GM21447 (cell line): ENCODE measurements at regions not wholly inside any gene's neighbourhood (a gene's known extent, or its start where the extent isn't known, plus 50 kb on each side); places are given as distances from the start of the nearest gene placed in this dataset.
A peak's percentile ranks its signal among the peaks of the same experiment; 100 is the strongest.
"Not testable (repeated sequence)": the region's sequence is repeated elsewhere in the genome, so short reads cannot be mapped to it uniquely, and the experiment has no call there.

ENCODE experiments used
- ATAC-seq: cut with Tn5 transposase; IDR thresholded peaks from one replicate; pipeline ENCODE4 v1.9.1; 2021; ENCODE audit not compliant: unreplicated experiment

DNA sequence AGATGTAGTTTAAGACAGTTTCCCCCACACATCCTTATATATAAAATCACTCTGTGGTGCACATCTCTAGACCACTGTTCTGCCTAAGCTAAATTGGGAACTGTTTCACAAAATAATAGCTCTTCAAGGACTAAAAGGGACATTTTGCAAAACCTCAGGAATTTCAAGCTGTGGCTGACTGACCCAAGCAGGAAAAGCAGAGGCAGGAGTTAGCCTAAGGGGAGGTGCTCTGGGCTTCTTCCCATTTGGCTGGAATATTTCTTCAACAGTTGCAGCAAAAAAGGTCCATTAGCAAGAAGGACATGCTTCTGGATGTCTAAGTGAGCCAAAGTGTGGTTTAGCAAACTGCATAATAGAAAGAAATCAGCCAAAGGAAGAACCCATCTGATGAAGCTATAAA, 551.2 kb upstream of the ANKRD30A start:
- no peak for ATAC-seq

DNA sequence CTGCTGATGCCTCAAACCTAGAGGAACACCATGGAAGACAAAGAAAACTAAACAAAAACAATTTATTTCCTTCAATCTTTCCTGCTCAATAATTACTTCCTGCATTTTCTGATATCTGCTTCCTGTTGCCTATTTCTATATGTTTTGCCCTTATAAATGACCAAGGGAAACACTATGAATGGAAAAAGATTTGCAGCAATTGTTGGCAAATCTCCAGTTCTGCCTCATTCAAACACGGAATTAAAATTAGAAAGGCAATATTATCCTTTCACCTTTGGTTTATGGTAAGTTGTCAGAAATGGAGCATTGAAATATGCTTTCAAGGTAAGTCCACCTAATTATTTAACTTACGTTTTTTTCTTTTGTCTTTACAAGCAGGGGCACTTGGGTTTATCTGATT, 552.2 kb upstream of the ANKRD30A start:
- ATAC-seq: no peak

DNA sequence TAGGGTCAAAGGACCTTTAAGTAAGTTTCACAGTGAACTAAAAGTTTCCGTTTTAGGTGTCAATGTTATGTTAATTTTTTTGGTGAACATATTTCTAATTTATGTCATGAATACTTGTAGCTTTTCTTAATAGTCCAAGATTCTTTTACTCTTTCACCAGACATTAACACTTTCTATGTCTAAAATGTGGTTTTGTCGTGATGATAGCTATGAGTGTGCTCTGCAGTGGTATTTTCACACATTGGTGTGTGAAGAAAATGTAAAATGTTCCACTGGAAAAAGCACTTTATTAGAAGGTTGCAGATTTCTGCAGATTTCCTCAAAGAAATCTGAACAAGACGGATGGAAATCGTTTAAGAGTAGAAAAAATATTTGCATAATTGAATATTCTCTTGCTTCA, 561.0 kb upstream of the ANKRD30A start:
- ATAC-seq: no peak

DNA sequence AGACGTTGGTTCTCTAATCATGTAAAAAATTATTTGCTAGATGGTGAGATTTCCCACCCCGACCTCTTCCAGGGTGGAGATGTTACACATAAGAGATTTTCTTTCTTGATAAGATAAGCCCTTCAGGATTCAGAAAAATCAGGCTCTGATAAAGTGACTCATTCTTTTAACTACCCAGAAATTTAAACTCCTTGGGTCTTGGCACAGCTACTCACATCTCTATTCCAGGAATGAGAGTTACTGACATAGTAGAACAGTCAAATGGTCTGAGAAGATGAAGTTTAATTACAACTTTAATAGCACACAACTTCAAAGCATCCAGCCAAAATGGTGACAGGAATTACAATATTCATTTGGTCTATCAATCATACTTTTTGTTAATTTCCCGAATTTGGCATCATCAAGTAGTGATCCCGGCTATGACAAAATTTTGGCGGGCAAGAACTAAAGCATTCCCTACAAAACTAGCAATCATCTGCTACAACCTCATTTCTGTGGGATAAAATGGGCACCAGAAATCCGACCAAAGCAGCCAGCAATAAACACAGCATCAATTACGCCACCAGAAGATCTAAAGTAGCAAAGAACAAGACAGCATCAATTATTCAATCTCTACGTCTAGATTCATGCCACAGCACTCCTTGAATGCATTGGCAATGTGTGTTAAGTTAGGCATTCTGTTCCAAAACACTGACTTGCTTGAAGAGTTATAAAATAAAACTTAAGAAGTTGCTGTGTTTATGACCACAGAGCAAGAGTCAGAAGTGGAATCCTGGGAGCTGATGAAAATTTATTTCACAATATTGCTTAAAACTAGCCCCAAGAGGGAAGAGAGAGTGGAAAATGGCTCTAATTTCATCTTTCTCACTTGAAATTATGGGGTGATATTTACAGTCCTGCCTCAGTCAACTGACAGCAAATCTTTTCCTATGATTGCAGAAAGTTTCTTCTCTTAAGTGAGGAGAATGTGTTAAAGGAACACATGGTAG, 565.7 kb upstream of the ANKRD30A start:
- ATAC-seq: no peak

DNA sequence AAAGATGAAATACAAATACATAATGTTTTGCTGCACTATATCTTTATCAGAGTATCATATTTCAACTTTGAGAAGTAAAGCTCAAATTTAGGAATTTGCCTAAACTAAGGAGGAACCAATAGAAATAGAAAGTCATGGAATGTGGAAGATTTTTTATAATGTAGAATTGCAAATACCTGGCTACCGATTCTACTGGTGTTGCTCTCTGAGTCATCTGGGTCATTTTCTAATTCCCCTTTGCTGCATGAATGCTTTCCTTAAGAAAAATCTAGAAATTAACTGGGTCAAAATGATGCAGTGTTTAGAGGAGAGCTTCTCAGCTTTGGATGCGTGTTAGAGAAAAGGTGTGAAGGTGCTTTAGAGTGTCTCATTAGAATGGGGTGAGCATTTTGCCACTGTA, 568.9 kb upstream of the ANKRD30A start:
- ATAC-seq: no peak

DNA sequence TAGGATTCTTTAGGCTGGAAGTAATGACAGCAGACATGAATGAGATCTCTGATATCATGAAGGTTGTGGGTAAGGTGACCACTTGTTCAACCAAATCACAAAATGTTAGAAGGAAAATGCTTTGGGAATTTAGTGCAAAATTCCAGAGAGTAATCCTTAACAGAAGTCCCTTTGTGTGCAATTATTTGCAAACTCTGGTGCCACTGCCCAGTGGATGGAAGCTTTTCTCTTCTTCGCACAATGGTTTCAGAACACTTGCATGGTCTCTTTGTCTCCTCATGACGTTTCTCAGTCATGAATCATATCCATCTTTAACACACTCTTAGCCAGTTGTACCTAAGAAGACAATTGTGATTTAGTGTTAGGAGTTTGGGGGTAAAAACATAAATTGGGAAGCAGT, 570.4 kb upstream of the ANKRD30A start:
- ATAC-seq: no peak

DNA sequence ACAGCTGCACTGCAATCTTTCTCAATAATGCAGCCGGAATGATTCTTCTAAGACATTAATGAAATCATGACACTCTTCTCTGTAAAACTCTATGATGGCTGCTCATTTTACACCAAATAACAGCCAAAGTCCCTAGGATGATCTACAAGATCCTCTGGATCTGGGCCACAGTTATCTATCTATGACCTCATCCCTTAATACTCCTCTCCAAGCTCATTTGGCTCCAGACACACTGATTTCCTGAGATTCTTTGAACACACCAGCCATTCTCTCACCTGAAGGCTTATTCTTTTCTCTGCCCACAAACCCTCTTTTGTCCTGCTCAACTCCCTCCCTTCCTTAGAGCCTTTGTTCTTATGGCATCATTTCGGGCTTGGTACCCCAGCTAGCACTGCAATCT, 577.4 kb upstream of the ANKRD30A start:
- no peak for ATAC-seq

DNA sequence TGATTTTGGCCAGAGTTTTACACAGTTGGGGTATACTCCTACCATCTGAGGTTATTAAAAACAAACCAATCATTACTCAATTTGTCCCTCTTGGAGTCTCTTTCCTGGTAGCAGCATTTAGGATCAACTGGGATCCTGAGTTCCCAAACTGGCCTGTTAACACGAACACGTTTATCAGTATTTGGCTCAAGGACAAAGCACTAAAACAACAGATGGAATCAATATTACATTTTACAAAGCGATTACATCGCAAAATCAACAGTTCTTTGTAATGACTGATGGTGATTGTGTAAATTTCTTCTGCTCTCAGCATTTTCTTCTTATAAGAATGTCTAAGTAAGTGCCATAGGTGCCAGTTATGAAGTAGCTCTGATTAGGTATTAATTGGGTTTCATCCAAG, 582.9 kb upstream of the ANKRD30A start:
- ATAC-seq: no peak

DNA sequence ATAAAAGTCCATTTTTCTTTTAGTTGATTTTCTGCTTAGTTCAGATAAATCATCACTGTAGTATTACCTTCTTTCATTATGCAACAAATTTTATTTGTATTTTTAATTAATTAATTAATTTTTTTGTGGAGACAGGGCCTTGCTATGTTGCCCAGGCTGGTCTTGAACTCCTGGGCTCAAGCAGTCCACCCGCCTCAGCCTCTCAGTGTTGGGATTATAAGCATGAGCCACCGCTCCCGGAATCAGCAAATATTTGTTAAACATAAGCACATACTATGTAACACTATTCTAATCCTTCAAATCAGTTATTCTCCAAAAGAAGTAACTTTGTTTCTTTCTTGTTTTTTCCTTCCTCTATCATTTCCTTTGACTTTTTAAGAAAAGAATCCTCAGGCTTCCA, 584.8 kb upstream of the ANKRD30A start:
- no peak for ATAC-seq

DNA sequence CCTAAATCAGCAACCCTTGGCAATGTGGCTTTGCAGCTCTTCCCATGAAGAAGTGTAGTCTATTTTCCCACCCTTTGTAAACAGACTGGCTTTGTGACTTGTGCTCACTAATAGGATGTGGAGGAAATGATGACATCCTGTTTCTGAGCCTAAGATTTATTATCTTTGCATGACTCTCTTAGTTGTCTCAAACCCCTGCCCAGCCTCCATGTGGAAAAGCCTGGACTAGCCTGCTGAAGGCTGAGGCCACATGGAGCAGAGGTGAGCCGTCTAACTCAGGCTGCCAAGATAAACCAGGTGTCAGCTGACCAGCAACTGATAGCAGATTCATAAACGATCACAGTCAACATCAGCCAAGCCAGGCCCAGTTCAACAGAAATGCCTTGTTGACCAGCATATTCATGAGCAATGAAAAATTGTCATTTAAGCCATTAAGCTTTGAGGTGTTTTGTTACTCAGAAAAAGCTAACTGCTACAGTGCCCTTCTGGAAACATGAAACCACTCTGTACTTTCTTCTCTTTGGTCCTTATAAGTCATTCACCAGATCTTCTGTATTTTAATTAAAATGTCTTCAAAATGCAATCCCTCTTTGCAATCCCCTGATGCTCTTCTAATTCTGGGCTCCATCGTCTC, 586.3 kb upstream of the ANKRD30A start:
- ATAC-seq: no peak

DNA sequence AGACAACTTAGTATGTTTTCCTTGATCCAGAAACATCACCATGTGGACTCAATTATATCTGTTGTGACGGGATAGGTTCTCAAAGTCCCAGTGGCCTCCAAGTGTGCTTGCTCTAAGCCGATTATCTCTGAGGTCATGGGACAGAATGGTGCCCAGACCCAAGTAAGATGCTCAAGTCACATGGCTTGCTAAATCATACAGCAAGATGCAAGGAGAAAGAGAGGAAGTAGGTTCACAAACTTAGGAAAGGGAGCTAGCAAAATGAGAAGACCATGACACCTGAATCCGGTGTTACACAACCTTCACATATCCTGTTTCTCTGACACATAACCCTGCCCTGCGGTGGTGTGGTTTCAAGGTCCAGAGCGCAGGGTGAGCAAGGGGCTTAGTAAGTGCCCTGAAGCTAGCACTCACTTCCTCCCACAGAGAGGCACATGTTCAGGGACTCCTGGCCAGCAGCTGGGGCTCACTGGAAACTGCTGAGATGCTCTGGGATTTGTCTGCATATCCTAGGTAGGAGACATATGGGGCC, 590.9 kb upstream of the ANKRD30A start:
- peak; percentile 95 for ATAC-seq

DNA sequence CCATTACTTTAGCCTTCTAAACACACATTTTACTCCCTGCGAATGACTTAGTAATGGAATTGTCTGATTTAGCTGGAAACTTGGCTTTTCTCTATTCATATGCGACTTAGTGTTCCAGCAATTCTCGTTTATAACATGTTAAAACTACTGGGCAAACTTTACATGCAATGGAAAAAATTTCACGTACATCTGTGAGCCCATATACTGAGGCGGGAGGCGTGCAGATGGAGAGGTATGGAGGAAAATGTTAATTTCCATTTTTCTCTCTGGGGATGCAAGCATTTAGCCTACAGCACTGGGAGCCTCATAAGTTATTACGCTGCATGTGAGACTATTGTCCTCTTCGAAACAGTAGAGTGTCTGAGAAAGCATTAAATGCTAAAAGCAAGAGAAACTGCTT, 591.5 kb upstream of the ANKRD30A start:
- no peak for ATAC-seq

DNA sequence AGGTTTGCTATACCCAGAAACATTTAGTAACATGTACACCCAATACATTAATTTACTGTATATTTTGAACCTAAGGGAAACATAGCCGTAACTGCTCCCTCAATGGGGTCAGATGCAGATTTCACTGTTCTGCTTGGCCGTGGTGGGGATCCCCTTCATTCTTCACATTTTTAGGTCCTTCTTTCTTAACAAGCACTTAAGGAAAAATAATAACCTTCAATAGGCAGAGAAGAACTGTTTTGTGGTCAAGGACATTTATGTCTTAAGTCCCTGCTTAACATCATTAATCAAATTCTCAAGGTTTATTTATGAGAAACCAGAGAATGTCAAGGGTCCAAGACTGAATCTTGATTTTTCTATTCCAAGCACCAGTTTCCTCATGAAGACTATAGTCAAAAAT, 592.1 kb upstream of the ANKRD30A start:
- ATAC-seq: no peak

DNA sequence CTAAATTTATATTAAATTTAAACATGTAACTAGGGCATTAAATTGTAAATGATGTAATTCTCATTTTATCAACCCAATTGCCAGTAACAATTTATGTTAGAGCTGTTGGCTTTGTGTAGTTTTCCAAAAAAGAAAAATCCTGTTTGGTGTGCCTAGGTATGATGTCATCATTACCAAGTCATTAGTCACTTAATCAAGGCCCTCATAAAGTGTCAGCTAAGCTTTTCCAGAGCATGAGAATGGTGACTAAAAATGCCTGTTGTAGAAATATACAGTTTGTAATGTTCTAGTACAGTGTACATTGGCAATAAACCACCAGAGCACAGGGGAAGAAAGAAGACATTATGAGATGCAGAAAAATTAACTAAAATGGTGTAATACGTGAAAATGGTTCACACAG, 593.8 kb upstream of the ANKRD30A start:
- ATAC-seq: no peak

DNA sequence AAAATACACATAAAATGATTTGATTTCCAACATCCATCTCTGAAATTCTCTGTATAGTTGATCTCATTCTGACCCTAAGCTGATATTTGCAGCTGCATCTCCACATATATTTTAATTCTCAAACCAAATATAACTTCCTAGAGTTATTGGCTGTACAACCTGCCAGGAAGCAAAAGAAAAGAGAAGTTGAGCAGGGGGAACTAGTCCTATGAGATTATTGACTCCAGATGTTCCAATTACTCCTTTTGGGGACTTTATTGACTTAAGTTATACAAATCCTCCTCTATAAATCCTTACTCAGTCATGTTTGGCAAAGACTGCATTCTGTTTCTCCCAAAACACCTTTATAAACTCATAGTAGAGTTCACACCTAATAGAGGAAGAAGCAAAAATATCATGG, 599.4 kb upstream of the ANKRD30A start:
- ATAC-seq: no peak

DNA sequence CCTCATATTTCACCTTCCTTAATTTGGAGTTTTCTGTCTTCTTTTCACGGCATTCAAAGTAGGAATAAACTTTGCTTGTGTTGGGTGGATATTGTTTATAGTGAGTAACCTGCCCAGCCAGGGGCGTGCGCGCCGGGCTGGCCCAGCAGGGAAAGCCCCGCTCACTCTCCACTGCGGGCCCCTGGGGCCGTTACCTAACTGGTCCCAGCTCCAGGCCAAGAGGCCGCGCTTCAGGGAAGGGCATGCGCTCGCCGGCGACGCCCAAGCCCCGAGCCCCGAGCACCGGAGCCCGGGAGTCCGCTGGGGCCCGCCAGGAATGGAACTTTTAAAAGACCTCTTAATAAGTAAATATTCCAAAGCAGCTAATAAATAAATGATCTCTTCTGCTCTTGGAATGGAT, 601.3 kb upstream of the ANKRD30A start:
- not testable (repeated sequence) for ATAC-seq

DNA sequence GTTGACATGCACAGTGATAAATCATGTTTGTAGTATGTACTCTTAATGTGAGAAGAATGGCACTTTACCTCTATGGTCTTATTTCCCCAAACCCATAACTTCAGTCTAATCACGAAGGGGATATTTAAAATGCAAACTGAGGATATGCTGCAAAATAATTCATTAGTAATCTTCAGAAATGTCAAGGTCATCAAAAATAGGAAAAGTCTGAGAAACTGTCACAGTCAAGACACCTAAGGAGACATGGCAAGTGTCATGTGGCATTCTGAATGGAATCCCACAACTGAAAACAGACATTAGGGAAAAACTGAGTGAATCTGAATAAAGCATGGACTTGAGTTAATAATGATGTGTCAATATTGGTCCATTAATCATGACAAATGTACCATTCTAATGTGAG, 605.5 kb upstream of the ANKRD30A start:
- no peak for ATAC-seq

DNA sequence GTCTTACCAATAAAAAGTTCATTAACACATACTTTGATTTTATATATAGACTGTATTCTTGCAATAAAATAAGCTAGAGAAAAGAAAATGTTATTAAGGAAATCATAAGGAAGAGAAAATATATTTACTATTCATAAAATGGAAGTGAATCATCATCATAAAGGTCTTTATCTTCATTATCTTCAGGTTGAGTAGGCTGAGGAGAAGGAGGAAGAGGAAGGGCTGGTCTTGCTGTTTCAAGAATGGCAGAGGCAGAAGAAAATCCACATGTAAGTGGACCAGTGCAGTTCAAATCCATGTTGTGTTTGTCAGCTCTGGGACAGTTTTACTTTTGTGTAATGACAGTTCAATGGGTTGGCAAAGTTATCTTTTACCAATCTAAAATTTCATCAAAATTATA, 609.1 kb upstream of the ANKRD30A start:
- no peak for ATAC-seq

DNA sequence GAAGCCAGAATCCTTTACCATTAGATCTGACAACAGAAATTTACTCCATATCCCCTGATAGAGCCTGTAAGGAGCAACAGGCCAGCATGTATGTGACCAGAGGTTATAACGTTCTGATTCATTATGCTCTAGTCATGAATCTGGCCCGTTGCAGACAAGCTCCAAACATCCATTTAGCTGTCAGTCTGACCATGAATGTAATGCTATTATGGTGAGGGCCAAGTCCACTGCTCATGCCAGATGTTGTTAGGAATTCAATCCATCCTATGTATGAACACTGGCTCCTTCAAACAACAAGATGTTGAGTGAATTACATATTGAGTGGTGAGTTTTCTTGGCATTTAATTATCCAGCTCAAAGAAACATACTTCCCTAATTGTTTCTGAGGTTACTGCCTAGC, 610.1 kb upstream of the ANKRD30A start:
- no peak for ATAC-seq

DNA sequence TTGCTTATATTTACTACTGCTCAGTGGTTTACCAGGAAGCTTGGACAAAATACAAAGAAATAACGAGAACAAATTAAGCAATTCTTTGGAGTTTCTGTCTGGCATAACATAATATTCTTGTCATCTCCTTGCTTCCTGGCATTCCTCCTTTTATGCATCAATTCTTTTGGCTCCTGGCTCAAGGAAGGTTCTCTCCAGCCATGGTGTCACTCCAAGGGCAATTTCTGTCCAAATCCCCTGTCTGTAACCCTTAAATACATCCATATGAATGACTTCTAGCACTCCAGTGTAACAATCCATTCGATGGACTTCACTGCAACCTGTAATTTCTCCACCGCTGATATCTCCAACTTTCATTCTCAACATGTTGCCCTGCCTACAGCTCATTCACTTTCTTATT, 617.7 kb upstream of the ANKRD30A start:
- ATAC-seq: no peak

DNA sequence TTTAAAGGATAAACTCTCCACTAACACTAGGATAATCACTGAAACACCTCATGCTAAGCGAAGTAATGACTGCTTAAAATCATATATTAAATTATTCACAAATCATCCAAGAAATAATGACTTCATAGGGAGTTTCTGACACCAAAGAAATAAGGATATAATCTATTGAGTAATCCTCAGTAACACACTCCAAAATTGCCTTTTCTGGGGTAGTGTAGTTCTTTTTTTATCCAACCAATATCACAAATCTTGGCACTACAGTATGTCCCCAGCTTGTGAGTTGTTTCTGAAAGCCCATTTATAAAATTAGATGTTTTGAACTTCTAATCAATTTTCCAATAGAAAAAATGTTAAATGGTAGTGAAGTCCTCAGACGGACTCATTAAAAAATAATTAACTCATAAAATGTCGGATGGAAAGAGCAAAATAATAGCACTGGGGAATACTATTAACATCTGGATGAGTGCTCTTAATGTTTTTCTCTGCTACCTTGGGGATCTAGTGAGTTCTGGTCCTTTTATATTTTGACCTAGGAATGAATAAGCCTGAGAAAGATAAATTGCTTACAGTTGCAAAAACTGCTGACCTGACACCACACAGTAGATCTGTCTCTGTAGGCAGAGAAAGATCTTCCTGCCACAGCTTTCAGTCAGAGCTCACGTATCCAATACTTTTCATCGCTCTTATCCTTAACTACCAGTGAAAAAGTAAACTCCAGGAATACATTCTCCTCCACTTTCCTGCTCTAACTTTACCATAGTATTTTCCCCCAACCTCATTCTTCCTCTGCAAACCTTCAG, 618.5 kb upstream of the ANKRD30A start:
- no peak for ATAC-seq
